HG03439 (cell line): ENCODE measurements at regions not wholly inside any gene's neighbourhood (a gene's known extent, or its start where the extent isn't known, plus 50 kb on each side); places are given as distances from the start of the nearest gene placed in this dataset.

Experiments used
- ATAC-seq: cut with Tn5 transposase; IDR thresholded peaks from one replicate; pipeline ENCODE4 v1.9.1; 2021; ENCODE audit warnings: mild to moderate bottlenecking, moderate library complexity; ENCODE audit not compliant: unreplicated experiment

GRCh38 chr12:125720961-125721360 is 655.7 kb downstream of the AACS start:
- ATAC-seq = no peak

DNA sequence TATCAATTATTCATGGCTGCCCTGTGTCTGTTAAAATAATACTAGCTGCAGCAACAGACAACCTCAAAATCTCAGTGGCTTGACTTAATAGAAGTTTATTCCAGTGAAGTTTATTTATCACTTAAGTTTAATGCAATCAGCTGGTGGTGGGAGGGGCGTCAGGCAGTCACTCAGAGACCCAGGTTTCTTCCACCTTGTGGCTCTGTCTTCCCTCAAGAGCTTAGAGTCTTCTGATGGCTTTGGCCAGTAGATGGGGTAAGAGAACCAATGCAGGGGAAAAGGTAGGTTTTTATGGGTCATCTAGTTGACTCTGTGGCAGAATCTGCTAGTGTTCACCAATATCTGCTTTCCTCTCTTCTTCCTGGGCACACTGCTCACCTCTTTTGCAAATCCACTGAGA is 668.9 kb downstream of the AACS start:
- no peak for ATAC-seq

- ATAC-seq = no peak
Observed at GRCh38 chr12:125738211-125738610, 673.0 kb downstream of the AACS start.

DNA sequence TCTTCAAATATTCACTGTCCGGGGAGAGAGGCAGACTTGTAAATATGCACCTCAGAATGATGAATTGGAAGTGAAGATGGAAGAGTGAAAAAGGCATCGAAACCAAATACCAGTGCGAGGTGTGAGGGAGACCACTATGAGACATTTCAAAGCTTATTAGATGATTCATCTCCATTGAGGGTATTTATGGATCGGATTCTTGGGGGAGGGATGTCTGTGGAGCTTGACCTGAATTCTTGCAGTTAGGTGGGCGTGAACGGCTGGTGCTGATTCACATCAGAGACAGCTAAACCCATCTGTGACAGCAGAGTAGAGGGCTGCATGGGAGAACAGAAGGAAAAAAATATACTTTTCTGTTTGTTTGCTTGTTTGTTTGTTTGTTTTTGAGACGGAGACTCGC is 677.2 kb downstream of the AACS start:
- no peak for ATAC-seq

- no peak for ATAC-seq
Observed at GRCh38 chr12:125744201-125744600, 679.0 kb downstream of the AACS start.

GRCh38 chr12:125755512-125755911 is 690.3 kb downstream of the AACS start:
- no peak for ATAC-seq

- ATAC-seq = no peak
Observed at GRCh38 chr12:125766091-125766490, 700.9 kb downstream of the AACS start.

- ATAC-seq = no peak
Observed at GRCh38 chr12:125772403-125772802, 707.2 kb downstream of the AACS start.

GRCh38 chr12:125773033-125773640 is 707.9 kb downstream of the AACS start:
- no peak for ATAC-seq

DNA sequence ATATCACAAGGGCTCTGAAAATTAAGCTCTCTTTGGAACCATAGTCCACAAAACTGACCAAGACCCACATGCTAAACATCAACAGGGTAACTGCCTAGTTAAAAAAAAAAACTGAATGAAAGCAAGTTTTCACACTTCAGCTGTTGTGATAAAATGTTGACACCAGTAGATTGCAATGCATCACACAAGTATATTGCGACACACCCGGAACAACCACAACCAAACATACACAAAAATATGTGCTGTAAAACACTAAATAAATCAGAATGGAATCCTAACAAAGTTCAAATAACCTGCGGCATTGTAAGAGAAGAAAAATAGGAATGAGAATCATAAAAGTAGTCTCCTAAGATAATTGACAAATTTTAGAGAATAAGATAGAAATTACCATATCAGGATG is 710.3 kb downstream of the AACS start:
- ATAC-seq = no peak

GRCh38 chr12:125776212-125776611 is 711.0 kb downstream of the AACS start:
- ATAC-seq = no peak

DNA sequence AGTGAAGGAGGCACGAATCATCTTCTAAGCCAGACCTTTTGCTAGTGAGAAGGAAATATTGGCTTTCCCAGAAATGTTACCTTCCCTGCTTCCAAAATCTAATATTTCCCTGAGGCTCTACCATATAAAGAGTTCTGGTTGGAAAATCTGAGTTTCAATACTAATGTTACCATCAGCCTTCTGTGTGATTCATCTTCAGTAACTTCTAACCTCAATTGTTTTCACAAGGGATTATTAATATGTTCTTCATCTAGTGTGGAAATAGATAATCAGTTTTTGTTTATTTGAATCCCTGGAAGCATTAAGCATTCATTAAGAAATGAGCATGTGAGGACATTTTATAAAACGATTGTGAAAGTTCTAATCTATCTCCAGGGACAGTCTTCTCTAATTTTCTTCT is 720.9 kb downstream of the AACS start:
- ATAC-seq = no peak

DNA sequence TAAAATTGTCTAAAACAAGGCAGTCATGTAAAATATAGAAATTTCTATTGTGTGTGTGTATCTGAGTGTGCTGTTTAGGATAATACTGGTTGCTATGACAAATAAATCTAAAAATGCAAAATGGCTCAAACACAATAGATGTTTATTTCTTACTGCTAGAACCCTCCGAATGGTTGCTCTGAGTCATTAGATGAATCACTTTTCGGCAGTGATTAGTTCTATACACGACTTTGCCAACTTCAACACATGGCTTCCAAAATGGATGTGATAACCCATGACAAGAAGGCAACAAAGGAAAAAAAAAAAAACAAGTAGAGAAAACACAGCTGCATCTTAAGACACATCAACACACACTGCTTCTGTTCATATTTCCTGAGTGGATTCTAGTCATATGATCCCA is 729.2 kb downstream of the AACS start:
- ATAC-seq = no peak

DNA sequence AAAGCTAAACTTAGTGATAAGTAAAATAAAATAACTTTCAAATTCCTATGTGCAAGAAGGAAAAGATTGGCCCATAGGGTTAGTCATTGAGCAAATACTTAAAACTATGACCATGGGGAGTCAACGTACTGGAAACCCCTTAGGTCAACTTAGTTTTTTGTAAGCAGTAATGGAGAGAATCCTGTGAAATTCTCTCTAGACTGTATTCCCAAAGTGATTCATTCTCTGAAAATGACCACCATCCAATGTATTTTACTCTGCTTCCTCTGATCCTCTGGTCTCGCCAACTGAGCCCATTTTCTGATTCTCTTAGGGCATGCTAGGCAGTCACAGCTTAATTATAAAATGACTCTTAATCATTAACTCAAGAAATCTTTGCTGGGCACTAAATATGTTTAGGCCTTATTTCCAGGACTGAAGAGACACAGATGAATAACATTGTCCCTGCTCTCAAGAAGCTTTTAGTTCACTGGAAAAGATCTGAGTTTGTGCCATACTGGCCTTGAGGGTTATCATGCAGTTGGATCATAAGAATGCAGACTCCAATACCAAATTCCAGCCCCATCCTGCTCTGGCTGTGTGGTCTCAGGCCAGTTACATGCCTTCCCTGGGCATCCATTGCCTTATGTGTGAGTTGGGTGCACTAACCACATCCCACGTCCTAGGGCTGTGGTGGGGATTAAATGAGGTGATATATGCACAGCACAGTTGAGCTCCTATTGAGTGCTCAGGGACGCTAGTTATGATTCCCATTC is 732.4 kb downstream of the AACS start:
- ATAC-seq = no peak

GRCh38 chr12:125804660-125805059 is 739.4 kb downstream of the AACS start:
- ATAC-seq = no peak

DNA sequence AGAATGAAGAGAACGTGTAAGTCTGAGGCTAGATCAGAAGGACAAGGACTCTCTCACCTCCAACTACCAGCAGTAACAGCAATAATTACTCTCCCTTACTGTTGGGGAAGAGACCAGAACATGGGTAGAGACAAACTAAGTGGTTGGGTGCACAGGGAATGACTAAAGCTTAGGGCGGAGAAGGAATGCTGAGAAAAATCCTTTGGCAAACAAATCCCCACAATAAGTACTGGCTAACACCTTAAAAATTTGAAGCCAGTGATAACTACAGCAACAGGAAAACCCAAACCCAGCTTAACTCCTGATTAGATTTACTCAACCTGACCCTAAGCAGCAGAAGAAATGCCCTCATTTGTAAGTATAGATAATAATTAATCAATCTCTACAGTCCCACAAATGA is 759.0 kb downstream of the AACS start:
- ATAC-seq = no peak

DNA sequence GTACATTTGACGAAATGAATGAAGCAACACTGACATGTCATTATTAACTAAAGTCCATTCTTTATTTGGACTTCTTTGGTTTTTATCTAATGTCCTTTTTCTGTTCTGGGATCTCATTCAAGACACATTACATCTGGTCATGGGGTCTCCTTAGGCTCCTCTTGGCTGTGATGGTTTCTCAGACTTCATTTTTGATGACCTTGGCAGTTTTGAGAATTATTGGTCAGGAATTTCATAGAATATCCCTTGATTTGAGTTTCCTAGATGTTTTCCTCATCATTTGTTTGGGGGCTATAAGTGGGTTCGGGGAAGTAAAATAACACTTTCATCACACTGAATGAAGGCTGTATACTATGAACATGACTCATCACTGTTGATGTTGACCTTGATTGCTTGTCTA is 770.6 kb downstream of the AACS start:
- ATAC-seq = no peak

DNA sequence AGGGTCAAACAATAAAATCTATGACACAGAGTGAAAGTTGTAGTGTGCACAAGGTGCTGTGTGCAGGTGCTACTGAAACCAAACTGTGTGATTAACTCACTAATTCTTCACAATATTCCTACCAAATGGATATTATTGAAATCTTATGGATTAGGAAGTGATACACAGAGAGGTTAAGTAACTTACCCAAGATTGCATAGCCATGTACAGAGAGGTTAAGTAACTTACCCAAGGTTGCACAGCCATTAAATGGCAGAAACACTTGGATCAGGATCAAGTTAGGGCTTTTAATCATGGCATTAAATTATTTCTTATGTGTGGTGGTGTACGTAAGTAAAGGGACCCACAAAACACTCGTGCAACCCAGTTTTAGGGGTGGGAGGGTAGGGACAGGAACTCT is 771.4 kb downstream of the AACS start:
- ATAC-seq = no peak

- no peak for ATAC-seq
Observed at GRCh38 chr12:125841332-125841731, 776.1 kb downstream of the AACS start.

DNA sequence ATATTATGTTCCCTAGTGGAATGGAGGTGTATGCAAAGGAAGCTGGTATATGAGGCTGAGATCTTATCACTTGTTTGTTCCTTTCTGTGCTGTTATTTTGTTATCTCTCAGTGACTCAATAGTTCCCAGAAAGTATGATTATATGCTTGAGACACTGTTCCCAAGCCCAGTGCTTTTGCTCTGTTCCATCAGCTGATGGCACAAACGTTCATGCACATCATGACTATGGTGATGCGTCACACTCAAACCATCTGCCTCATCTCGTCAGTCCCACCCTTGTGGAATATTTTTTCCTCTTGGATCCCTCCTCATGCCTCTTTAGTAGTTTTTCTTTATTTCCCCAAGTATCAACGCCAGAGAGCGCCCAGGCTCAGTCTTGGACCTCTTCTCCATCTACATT is 786.9 kb downstream of the AACS start:
- no peak for ATAC-seq

GRCh38 chr12:125852679-125853078 is 787.4 kb downstream of the AACS start:
- no peak for ATAC-seq

DNA sequence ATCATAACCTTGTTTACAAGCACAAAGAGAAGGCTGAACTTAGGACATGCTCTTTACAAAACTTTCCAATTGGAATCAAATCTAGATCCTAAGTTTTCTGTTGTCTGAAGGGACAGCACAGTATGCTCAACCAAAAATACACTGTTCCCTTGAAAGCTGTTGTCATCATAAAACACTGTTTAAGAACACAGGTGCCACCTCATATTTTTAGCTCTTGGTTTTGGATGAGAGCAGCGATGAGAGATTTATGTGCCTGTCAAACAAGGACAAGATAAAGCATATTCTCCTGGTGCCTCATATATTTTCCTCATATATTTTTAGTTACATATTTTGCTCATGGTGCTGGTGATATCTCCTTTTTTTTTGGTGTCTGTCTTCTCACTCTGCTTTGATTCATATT is 788.4 kb downstream of the AACS start:
- no peak for ATAC-seq

GRCh38 chr12:125856366-125856765 is 791.1 kb downstream of the AACS start:
- no peak for ATAC-seq
